Urothelium cell line (cell line): ENCODE measurements at regions not wholly inside any gene's neighbourhood (a gene's known extent, or its start where the extent isn't known, plus 50 kb on each side); places are given as distances from the start of the nearest gene placed in this dataset.

Experiments
- DNase-seq: peaks from one replicate; pipeline ENCODE4 v3.0.0; 2011; ENCODE audit warnings: low spot score, mixed read lengths
- FAIRE-seq: peaks from 2 replicates; lab custom pipeline; 2011; peaks lifted over from hg19 to GRCh38; lab: Jason Lieb, UNC

- FAIRE-seq, result no peak
- DNase-seq, result no peak
Measured at GRCh38 chr12:92556637-92557421, 146.0 kb upstream of the PLEKHG7 start.

- FAIRE-seq (no peak), DNase-seq (no peak)
Measured at GRCh38 chr12:92556141-92556540, 146.6 kb upstream of the PLEKHG7 start.

- no peak for FAIRE-seq
- DNase-seq, result no peak
Measured at GRCh38 chr12:92554158-92555073, 148.4 kb upstream of the PLEKHG7 start.

- DNase-seq (no peak), FAIRE-seq (no peak)
Measured at GRCh38 chr12:92553389-92553788, 149.4 kb upstream of the PLEKHG7 start.

GRCh38 chr12:92552412-92553108, 150.2 kb upstream of the PLEKHG7 start:
- DNase-seq, result no peak
- no peak for FAIRE-seq

GRCh38 chr12:92551853-92552397, 150.9 kb upstream of the PLEKHG7 start:
- peak; percentile 54 for DNase-seq
- FAIRE-seq, result no peak

GRCh38 chr12:92551210-92551609, 151.6 kb upstream of the PLEKHG7 start:
- DNase-seq (no peak), FAIRE-seq (no peak)

- FAIRE-seq (no peak), DNase-seq (no peak)
Measured at GRCh38 chr12:92550661-92551060, 152.1 kb upstream of the PLEKHG7 start.

- DNase-seq (no peak), FAIRE-seq (no peak)
Measured at GRCh38 chr12:92550254-92550653, 152.5 kb upstream of the PLEKHG7 start.

GRCh38 chr12:92549516-92549915, 153.3 kb upstream of the PLEKHG7 start:
- DNase-seq, result no peak
- FAIRE-seq, result no peak

- DNase-seq (no peak), FAIRE-seq (no peak)
Measured at GRCh38 chr12:92547906-92548305, 154.9 kb upstream of the PLEKHG7 start.

GRCh38 chr12:92547420-92547819, 155.4 kb upstream of the PLEKHG7 start:
- DNase-seq (no peak), FAIRE-seq (no peak)

GRCh38 chr12:92546635-92547348, 156.0 kb upstream of the PLEKHG7 start:
- FAIRE-seq (no peak), DNase-seq (no peak)

GRCh38 chr12:92546259-92546634, 156.5 kb upstream of the PLEKHG7 start:
- FAIRE-seq, result no peak
- no peak for DNase-seq

GRCh38 chr12:92544322-92544721, 158.5 kb upstream of the PLEKHG7 start:
- DNase-seq (no peak), FAIRE-seq (no peak)

GRCh38 chr12:92543840-92544239, 158.9 kb upstream of the PLEKHG7 start:
- DNase-seq (no peak), FAIRE-seq (no peak)

GRCh38 chr12:92543359-92543758, 159.4 kb upstream of the PLEKHG7 start:
- DNase-seq (no peak), FAIRE-seq (no peak)

GRCh38 chr12:92541731-92542130, 161.1 kb upstream of the PLEKHG7 start:
- no peak for DNase-seq

GRCh38 chr12:92540782-92541423, 161.9 kb upstream of the PLEKHG7 start:
- DNase-seq (no peak), FAIRE-seq (no peak)

More at GRCh38 chr12:92541731-92542130, 161.1 kb upstream of the PLEKHG7 start:
- FAIRE-seq, result no peak
